ENCODE measurements at regions not wholly inside any gene's neighbourhood (a gene's known extent, or its start where the extent isn't known, plus 50 kb on each side); places are given as distances from the start of the nearest gene placed in this dataset.

DNA sequence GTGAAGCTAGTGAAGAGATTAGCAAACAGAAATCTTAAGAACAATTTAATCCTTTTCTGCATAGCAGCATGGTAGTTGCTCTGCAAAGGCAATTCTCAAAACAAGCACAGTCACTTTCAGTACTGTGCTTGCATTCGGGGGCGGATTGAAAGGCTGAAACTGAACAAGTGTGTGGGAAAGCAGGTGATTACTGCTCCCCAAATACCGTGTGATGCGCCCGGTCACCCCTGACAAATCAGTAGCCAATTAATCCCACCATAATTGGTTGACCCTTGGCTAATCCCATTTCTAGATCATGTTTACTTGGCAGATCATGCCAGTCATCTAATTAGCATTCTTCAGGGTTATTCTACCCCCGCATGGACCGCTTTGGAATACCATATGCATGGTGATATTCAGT is 76.5 kb upstream of the ADRB1 start:
- WGBS (ENCODE audit: insufficient coverage) = 73% methylated on average over 3 of the region's 7 CpGs
- H3K9me3 ChIP-seq (replicated peaks; ENCODE audit: control insufficient read depth, low read depth, low read length) = no peaks in the 10 kb centered on the region
- H3K27me3 ChIP-seq (ENCODE audit: control insufficient read depth, insufficient read depth, low read length) = no peaks in the 10 kb centered on the region
- no peaks in the 10 kb centered on the region for H3K4me1 ChIP-seq (ENCODE audit: control insufficient read depth, insufficient read depth, low read length)
- no peak overlapping the region for H3K27ac ChIP-seq (ENCODE audit: low read length)
- DNase-seq = no peak
- no peak overlapping the region for H3K4me3 ChIP-seq (ENCODE audit: low read length)
- H3K36me3 ChIP-seq (ENCODE audit: control insufficient read depth, insufficient read depth, low read length) = no peaks in the 10 kb centered on the region

DNA sequence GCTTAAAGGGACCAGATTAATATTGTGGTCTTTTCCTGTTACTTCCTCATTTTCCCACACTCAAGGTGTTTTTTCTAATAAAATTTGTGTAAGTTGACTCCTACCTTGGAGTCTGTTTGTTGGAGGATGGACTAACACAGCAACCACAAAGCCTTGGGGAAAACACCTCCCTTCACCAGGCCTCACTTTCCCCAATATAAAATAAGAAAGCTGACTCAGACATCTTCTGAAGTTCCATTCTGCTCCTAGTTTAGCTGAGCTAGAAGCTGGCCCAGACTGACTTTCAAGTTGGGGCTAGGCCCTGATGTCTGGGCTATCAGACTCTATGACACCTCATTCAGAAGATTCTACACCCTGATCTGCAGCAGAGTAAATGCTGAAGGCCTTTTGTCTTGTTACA is 73.0 kb upstream of the ADRB1 start:
- Histone ChIP-seq H3K27me3 (ENCODE audit: control insufficient read depth, insufficient read depth, low read length) (no peaks in the 10 kb centered on the region), H3K4me3 (ENCODE audit: low read length) (no peak overlapping the region)

DNA sequence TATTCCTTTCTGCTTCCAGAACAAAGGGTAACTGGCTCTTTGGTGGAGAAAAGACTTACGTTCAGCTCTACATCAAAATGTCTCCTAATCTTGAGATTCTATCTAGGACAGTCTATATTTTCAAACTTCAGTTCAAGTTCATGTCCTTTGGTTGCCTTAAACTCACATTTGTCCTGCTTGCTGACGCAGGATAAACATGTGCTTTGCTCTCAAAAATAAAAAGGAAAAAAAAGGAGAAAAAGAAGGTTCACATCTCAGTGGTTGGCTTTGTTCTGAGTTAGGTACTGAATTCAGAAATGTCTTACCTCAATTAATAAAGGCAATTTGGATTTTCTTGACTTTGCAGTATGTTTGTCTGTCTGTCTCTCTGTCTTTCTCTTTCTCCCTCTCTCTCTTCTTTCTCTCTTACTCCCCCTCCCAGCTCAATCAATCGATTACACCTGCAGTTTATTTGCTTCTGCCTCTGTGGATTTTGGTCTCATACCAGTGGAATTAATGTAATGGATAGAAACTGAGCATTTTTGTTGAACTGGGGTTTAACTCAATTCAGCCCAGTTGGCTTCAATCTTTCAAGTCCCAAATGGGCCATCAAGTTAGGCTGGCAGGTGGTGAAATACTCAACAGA is 72.2 kb upstream of the ADRB1 start:
- Histone ChIP-seq H3K9me3 (replicated peaks; ENCODE audit: control insufficient read depth, low read depth, low read length) (no peaks in the 10 kb centered on the region), H3K36me3 (ENCODE audit: control insufficient read depth, insufficient read depth, low read length) (no peaks in the 10 kb centered on the region), H3K4me1 (ENCODE audit: control insufficient read depth, insufficient read depth, low read length) (no peaks in the 10 kb centered on the region), H3K4me3 (ENCODE audit: low read length) (no peak overlapping the region), H3K27me3 (ENCODE audit: control insufficient read depth, insufficient read depth, low read length) (no peaks in the 10 kb centered on the region), H3K27ac (ENCODE audit: low read length) (no peak overlapping the region)
- DNase-seq = no peak
- 100% methylated on average over 1 of the region's 3 CpGs for WGBS (ENCODE audit: insufficient coverage)

More for the DNA sequence above, 73.0 kb upstream of the ADRB1 start:
- Histone ChIP-seq H3K27ac (ENCODE audit: low read length) (no peak overlapping the region), H3K36me3 (ENCODE audit: control insufficient read depth, insufficient read depth, low read length) (no peaks in the 10 kb centered on the region), H3K4me1 (ENCODE audit: control insufficient read depth, insufficient read depth, low read length) (no peaks in the 10 kb centered on the region), H3K9me3 (replicated peaks; ENCODE audit: control insufficient read depth, low read depth, low read length) (no peaks in the 10 kb centered on the region)
- no peak for DNase-seq

DNA sequence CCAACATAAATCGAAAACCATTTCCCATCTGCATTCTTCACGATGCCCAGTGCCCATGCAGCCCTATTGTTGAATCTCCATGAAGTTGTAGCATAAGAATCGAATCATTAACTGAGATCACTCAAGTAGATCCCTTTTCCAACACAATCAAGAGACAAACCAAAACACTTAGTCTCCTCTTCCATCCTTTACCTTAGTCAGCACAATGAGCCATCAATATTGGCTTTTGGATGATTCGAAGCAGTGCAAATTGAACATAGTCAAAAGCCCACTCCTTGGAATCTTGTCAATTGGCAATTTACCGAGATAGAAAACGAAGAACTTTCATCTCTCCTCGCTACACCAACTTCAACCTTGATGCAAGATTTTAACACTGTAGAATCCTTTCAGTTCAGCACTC is 66.5 kb upstream of the ADRB1 start:
- H3K4me3 ChIP-seq (ENCODE audit: low read length) = no peak overlapping the region
- H3K27me3 ChIP-seq (ENCODE audit: control insufficient read depth, insufficient read depth, low read length) = no peaks in the 10 kb centered on the region
- H3K9me3 ChIP-seq (replicated peaks; ENCODE audit: control insufficient read depth, low read depth, low read length) = no peaks in the 10 kb centered on the region
- no peaks in the 10 kb centered on the region for H3K4me1 ChIP-seq (ENCODE audit: control insufficient read depth, insufficient read depth, low read length)
- H3K36me3 ChIP-seq (ENCODE audit: control insufficient read depth, insufficient read depth, low read length) = no peaks in the 10 kb centered on the region
- 100% methylated on average over 4 of the region's 7 CpGs for WGBS (ENCODE audit: insufficient coverage)
- no peak for DNase-seq
- H3K27ac ChIP-seq (ENCODE audit: low read length) = no peak overlapping the region

DNA sequence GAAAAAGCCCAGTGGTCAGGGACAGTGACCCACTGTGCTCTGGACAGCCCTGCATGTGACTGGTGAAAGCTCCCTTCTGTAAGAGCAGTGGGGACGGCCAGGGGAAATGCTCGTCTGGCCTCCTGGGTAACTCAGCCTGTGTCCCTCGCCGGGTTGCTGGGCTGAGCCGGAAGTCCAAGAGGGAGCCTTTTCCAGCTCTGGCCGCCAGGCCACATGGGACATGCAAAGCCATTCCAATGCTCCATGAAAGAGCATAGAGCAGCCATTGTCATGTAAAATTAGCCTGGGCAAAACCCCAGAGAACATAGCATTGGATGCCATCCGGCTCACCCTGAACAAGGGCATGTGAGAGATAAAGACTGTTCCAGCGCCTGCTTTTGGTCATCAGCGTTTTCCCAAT is 64.9 kb upstream of the ADRB1 start:
- no peaks in the 10 kb centered on the region for H3K36me3 ChIP-seq (ENCODE audit: control insufficient read depth, insufficient read depth, low read length)
- H3K4me1 ChIP-seq (ENCODE audit: control insufficient read depth, insufficient read depth, low read length) = no peaks in the 10 kb centered on the region
- no peak overlapping the region for H3K27ac ChIP-seq (ENCODE audit: low read length)
- no peaks in the 10 kb centered on the region for H3K9me3 ChIP-seq (replicated peaks; ENCODE audit: control insufficient read depth, low read depth, low read length)
- no peak for DNase-seq
- 84% methylated on average over 9 of the region's 9 CpGs for WGBS (ENCODE audit: insufficient coverage)
- no peaks in the 10 kb centered on the region for H3K27me3 ChIP-seq (ENCODE audit: control insufficient read depth, insufficient read depth, low read length)
- no peak overlapping the region for H3K4me3 ChIP-seq (ENCODE audit: low read length)

DNA sequence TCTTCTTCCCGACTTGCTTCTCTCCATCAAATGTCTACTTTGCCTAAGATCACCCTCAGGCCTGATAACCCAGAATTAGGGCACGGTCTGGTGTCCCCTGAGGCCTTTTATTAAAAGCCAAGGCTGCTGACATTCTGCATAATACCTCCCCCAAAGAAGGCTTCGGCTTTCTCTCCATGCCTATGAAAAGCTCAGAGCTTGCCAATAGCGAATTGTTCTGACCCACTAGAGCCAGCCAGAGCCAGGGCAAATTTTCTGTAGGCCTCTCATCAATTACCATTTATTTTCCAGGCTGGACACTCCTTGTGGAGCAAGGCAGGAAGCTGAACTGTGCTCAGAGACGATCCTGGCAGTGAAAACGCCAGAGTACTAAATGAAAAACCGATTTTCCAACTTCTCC is 64.3 kb upstream of the ADRB1 start:
- no peaks in the 10 kb centered on the region for H3K36me3 ChIP-seq (ENCODE audit: control insufficient read depth, insufficient read depth, low read length)
- no peak for DNase-seq
- no peak overlapping the region for H3K4me3 ChIP-seq (ENCODE audit: low read length)
- no peak overlapping the region for H3K27ac ChIP-seq (ENCODE audit: low read length)
- H3K27me3 ChIP-seq (ENCODE audit: control insufficient read depth, insufficient read depth, low read length) = peaks cover under 1% of the 10 kb centered on the region
- no peaks in the 10 kb centered on the region for H3K9me3 ChIP-seq (replicated peaks; ENCODE audit: control insufficient read depth, low read depth, low read length)
- 77% methylated on average over 6 of the region's 7 CpGs for WGBS (ENCODE audit: insufficient coverage)
- H3K4me1 ChIP-seq (ENCODE audit: control insufficient read depth, insufficient read depth, low read length) = no peaks in the 10 kb centered on the region

DNA sequence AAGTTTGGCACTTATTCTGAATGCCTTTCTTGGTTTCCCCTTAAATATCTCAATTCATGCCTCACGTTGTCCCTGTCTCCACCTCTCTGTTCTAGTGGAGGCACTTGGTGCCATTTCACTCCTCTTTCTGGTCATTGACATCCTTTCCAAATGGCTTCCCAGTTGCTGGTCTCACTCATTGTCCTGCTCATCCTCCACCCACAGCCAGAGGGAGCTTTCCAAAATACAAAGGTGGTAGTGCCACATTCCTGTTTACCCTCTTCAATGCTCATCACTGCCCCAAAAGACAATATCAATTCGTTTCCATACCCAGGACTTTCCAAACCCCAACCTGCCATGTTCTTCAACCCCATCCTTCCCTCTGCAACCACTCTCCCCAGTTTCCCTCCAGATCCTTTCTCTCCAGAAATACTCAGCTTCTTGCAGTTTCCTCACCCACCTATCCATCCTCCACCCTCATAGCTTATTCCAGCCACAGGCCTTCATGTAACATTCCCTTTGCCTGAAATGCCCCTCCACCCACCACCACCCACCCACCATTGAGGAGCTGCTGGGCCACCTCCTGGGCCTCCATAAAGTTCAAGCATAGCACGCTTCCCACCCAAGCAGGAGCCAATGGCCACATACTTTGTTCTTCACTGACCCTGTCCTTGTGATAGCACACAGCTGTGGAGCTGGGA is 63.1 kb upstream of the ADRB1 start:
- 78% methylated on average over 2 of the region's 3 CpGs for WGBS (ENCODE audit: insufficient coverage)
- no peak for DNase-seq
- Histone ChIP-seq H3K9me3 (replicated peaks; ENCODE audit: control insufficient read depth, low read depth, low read length) (no peaks in the 10 kb centered on the region), H3K4me3 (ENCODE audit: low read length) (no peak overlapping the region), H3K27me3 (ENCODE audit: control insufficient read depth, insufficient read depth, low read length) (peaks cover 2% of the 10 kb centered on the region), H3K4me1 (ENCODE audit: control insufficient read depth, insufficient read depth, low read length) (no peaks in the 10 kb centered on the region), H3K36me3 (ENCODE audit: control insufficient read depth, insufficient read depth, low read length) (no peaks in the 10 kb centered on the region), H3K27ac (ENCODE audit: low read length) (no peak overlapping the region)

DNA sequence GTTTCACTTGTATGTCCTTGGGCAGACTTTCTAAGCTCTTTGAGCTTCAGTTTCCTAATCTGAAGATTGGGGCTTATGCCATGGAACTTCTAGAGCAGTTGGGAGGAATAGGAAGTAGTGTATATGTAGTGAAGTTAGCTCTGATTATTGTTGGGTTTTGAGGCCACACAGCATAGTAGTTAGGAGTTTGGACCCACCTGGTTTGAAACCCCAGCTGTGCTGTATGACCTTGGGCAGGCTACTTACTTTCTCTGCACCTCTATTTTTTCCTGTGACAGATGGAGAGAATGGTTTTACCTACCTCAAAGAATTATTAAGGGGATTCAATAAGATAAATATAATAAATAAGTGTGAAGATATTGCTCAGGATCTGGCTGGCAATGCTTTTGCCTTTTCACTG is 61.4 kb upstream of the ADRB1 start:
- no peak overlapping the region for H3K4me3 ChIP-seq (ENCODE audit: low read length)
- no peak for DNase-seq
- H3K9me3 ChIP-seq (replicated peaks; ENCODE audit: control insufficient read depth, low read depth, low read length) = no peaks in the 10 kb centered on the region
- H3K27ac ChIP-seq (ENCODE audit: low read length) = no peak overlapping the region
- H3K27me3 ChIP-seq (ENCODE audit: control insufficient read depth, insufficient read depth, low read length) = peaks cover 2% of the 10 kb centered on the region
- no peaks in the 10 kb centered on the region for H3K4me1 ChIP-seq (ENCODE audit: control insufficient read depth, insufficient read depth, low read length)
- H3K36me3 ChIP-seq (ENCODE audit: control insufficient read depth, insufficient read depth, low read length) = no peaks in the 10 kb centered on the region

DNA sequence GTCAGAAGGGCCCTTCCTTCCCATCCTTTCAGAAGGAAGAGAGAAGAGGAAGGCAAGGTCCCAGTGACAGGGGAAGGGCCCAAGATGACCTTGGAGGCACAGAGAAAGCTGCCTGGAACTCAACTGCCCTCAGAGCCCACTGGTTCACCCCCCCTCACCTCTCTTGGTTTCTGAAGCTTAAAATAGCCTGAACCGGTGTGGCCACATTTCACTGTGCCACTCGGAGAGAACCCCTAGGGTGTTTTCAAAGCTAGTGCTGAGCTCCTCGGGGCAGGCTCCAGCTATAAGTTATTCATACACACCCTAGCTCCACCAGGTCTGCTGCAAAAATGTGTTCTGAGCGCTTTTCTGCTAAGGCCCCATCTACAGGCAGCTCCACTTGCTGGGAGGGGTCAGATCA is 60.9 kb upstream of the ADRB1 start:
- 56% methylated on average over 3 of the region's 4 CpGs for WGBS (ENCODE audit: insufficient coverage)
- peaks cover 2% of the 10 kb centered on the region for H3K27me3 ChIP-seq (ENCODE audit: control insufficient read depth, insufficient read depth, low read length)
- DNase-seq = no peak
- no peaks in the 10 kb centered on the region for H3K4me1 ChIP-seq (ENCODE audit: control insufficient read depth, insufficient read depth, low read length)
- H3K9me3 ChIP-seq (replicated peaks; ENCODE audit: control insufficient read depth, low read depth, low read length) = no peaks in the 10 kb centered on the region
- no peaks in the 10 kb centered on the region for H3K36me3 ChIP-seq (ENCODE audit: control insufficient read depth, insufficient read depth, low read length)
- H3K4me3 ChIP-seq (ENCODE audit: low read length) = no peak overlapping the region
- no peak overlapping the region for H3K27ac ChIP-seq (ENCODE audit: low read length)

DNA sequence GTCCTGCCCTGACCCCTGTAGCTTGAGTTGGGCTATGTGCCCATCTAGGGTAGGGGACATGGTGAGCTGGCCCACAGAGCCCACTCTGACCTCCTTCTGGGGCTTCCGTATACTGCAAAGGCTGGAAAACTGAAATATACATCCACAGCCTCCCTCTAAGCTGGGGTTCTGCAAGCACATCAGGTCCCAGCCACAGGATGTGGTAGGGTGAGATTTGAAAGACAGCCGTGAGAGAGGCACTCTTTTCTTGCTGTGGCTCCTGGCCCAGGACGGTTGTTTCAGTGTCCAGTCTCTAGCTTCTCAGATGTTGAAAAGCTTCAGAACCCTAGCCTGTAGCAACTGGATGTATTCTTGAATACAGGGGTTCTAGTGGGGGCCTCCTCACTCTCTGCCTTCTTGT is 60.1 kb upstream of the ADRB1 start:
- no peak overlapping the region for H3K27ac ChIP-seq (ENCODE audit: low read length)
- no CpG with 5 or more reads among the region's 3 CpGs for WGBS (ENCODE audit: insufficient coverage)

More for the DNA sequence above, 60.1 kb upstream of the ADRB1 start:
- no peaks in the 10 kb centered on the region for H3K36me3 ChIP-seq (ENCODE audit: control insufficient read depth, insufficient read depth, low read length)
- no peaks in the 10 kb centered on the region for H3K9me3 ChIP-seq (replicated peaks; ENCODE audit: control insufficient read depth, low read depth, low read length)
- H3K27me3 ChIP-seq (ENCODE audit: control insufficient read depth, insufficient read depth, low read length) = peaks cover 2% of the 10 kb centered on the region
- no peaks in the 10 kb centered on the region for H3K4me1 ChIP-seq (ENCODE audit: control insufficient read depth, insufficient read depth, low read length)
- no peak for DNase-seq
- H3K4me3 ChIP-seq (ENCODE audit: low read length) = no peak overlapping the region
